Naive thymus-derived CD8-positive, alpha-beta T cell (primary cell): ENCODE measurements at regions not wholly inside any gene's neighbourhood (a gene's known extent, or its start where the extent isn't known, plus 50 kb on each side); places are given as distances from the start of the nearest gene placed in this dataset.
"Not testable (repeated sequence)": the region's sequence is repeated elsewhere in the genome, so short reads cannot be mapped to it uniquely, and the experiment has no call there.

ENCODE experiments used
- ATAC-seq, 2 donors: fragments of 150-1000 bp; cut with Tn5 transposase in 1 of 2; sonication (Bioruptor Pico), chemical (Tn5 transposase) in 1 of 2; 1 replicate in 1 of 2; 2 replicates in 1 of 2; pipeline ENCODE4 v1.10.0; 2021; ENCODE audit warnings: mild to moderate bottlenecking in 2 of 2, moderate library complexity in 2 of 2
- POLR2A ChIA-PET: fragments of 350-600 bp; sonication (Branson Sonifier 250); formaldehyde crosslinking; loops from one replicate; lab custom pipeline; 2021; ENCODE audit warnings: antibody characterized with exemption; lab: Charles Lee
- DNase-seq, 10 donors: peaks; one replicate each; pipeline versions ENCODE4 v3.0.0 to v3.0.0-alpha.2; 2020 to 2022
- H3K27ac Mint-ChIP-seq, 10 donors: one replicate each; pipeline ENCODE4 v1.8.0; 2020 to 2022; ENCODE audit warnings: mild to moderate bottlenecking in 10 of 10, mixed read lengths in 10 of 10, moderate library complexity in 4 of 10, inconsistent platforms in 1 of 10
- H3K27me3 Mint-ChIP-seq, 5 donors: one replicate each; pipeline ENCODE4 v1.8.0; 2021 to 2022; ENCODE audit warnings: mixed read lengths in 5 of 5
- H3K36me3 Mint-ChIP-seq, 3 donors: one replicate each; pipeline ENCODE4 v1.8.0; 2020 to 2022; ENCODE audit warnings: mixed read lengths in 3 of 3, mild to moderate bottlenecking in 2 of 3, inconsistent platforms in 1 of 3
- H3K4me1 Mint-ChIP-seq, 4 donors: one replicate each; pipeline ENCODE4 v1.8.0; 2021 to 2022; ENCODE audit warnings: mixed read lengths in 4 of 4
- H3K4me3 Mint-ChIP-seq, 10 donors: one replicate each; pipeline ENCODE4 v1.8.0; 2020 to 2022; ENCODE audit warnings: mild to moderate bottlenecking in 10 of 10, mixed read lengths in 10 of 10, moderate library complexity in 6 of 10, inconsistent platforms in 1 of 10
- H3K9me3 Mint-ChIP-seq, 9 donors: one replicate each; pipeline ENCODE4 v1.8.0; 2020 to 2022; ENCODE audit warnings: mixed read lengths in 9 of 9, mild to moderate bottlenecking in 3 of 9, inconsistent platforms in 1 of 9, moderate library complexity in 1 of 9

DNA sequence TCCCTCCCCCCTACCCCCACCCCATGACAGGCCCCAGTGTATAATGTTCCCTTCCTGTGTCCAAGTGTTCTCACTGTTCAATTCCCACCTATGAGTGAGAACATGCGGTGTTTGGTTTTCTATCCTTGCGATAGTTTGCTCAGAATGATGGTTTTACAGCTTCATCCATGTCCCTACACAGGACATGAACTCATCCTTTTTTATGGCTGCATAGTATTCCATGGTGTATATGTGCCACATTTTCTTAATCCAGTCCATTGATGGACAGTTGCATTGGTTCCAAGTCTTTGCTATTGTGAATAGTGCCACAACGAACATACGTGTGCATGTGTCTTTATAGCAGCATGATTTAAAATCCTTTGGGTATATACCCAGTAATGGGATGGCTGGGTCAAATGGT is 165.6 kb upstream of the TMEM45B start:
- H3K9me3 Mint-ChIP-seq: peaks cover 7 to 28% (median 19%) of the 10 kb centered on the region in 9 donors
- H3K4me1 Mint-ChIP-seq, ATAC-seq, H3K4me3 Mint-ChIP-seq, POLR2A ChIA-PET, DNase-seq, H3K27me3 Mint-ChIP-seq, H3K27ac Mint-ChIP-seq: not testable (repeated sequence)
- H3K36me3 Mint-ChIP-seq: peaks cover 2 to 18% (median 14%) of the 10 kb centered on the region in 3 donors

- POLR2A ChIA-PET: interaction anchor here (0.6 kb wide), 1 partner anchor 8 kb away, joined by 3 read pairs; no protein-coding TSS in a partner anchor
- peaks cover 18 to 54% (median 44%) of the 10 kb centered on the region in 9 donors for H3K9me3 Mint-ChIP-seq
Observed at GRCh38 chr11:129652835-129653234, 162.8 kb upstream of the TMEM45B start.

GRCh38 chr11:129655247-129655832 is 160.3 kb upstream of the TMEM45B start:
- peaks cover 0 to 23% (median 10%) of the 10 kb centered on the region in 5 donors for H3K27me3 Mint-ChIP-seq
- peaks cover 0 to 2% (median 0%) of the 10 kb centered on the region in 4 donors for H3K4me1 Mint-ChIP-seq
- no peak for ATAC-seq
- peaks cover 18 to 62% (median 46%) of the 10 kb centered on the region in 9 donors for H3K9me3 Mint-ChIP-seq
- POLR2A ChIA-PET: no interaction called here
- no peak overlapping the region for H3K4me3 Mint-ChIP-seq
- no peak overlapping the region for H3K27ac Mint-ChIP-seq
- H3K36me3 Mint-ChIP-seq: peaks cover 14 to 49% (median 19%) of the 10 kb centered on the region in 3 donors
- no peak for DNase-seq

More at GRCh38 chr11:129652835-129653234, 162.8 kb upstream of the TMEM45B start:
- H3K27me3 Mint-ChIP-seq: peaks cover 0 to 22% (median 8%) of the 10 kb centered on the region in 5 donors
- no peak for ATAC-seq
- no peaks in the 10 kb centered on the region for H3K4me1 Mint-ChIP-seq
- H3K27ac Mint-ChIP-seq: no peak overlapping the region
- peaks cover 14 to 44% (median 18%) of the 10 kb centered on the region in 3 donors for H3K36me3 Mint-ChIP-seq
- H3K4me3 Mint-ChIP-seq: no peak overlapping the region
- no peak for DNase-seq

GRCh38 chr11:129657866-129658525 is 157.7 kb upstream of the TMEM45B start:
- peaks cover 0 to 2% (median 0%) of the 10 kb centered on the region in 4 donors for H3K4me1 Mint-ChIP-seq
- peaks cover 20 to 72% (median 47%) of the 10 kb centered on the region in 9 donors for H3K9me3 Mint-ChIP-seq
- DNase-seq (no peak), ATAC-seq (no peak)
- peaks cover 0 to 27% (median 10%) of the 10 kb centered on the region in 5 donors for H3K27me3 Mint-ChIP-seq
- no peak overlapping the region for H3K27ac Mint-ChIP-seq
- POLR2A ChIA-PET: no interaction called here
- H3K4me3 Mint-ChIP-seq: no peak overlapping the region
- peaks cover 4 to 47% (median 17%) of the 10 kb centered on the region in 3 donors for H3K36me3 Mint-ChIP-seq

GRCh38 chr11:129658526-129658867 is 157.2 kb upstream of the TMEM45B start:
- Mint-ChIP-seq H3K36me3 (peaks cover 4 to 45% (median 17%) of the 10 kb centered on the region in 3 donors), H3K27me3 (peaks cover 0 to 32% (median 10%) of the 10 kb centered on the region in 5 donors), H3K27ac (no peak overlapping the region), H3K9me3 (peaks cover 18 to 68% (median 46%) of the 10 kb centered on the region in 9 donors), H3K4me3 (no peak overlapping the region), H3K4me1 (peaks cover 0 to 2% (median 0%) of the 10 kb centered on the region in 4 donors)
- POLR2A ChIA-PET: no interaction called here
- no peak for ATAC-seq
- no peak for DNase-seq

- Mint-ChIP-seq H3K36me3 (peaks cover 0 to 3% (median 0%) of the 10 kb centered on the region in 3 donors), H3K27me3 (peaks cover 0 to 14% (median 6%) of the 10 kb centered on the region in 5 donors), H3K4me1 (peaks cover 0 to 1% (median 0%) of the 10 kb centered on the region in 4 donors), H3K27ac (no peak overlapping the region), H3K4me3 (no peak overlapping the region), H3K9me3 (no peaks in the 10 kb centered on the region)
- ATAC-seq (no peak), DNase-seq (no peak)
- POLR2A ChIA-PET: no interaction called here
Observed at GRCh38 chr11:129680907-129681306, 134.7 kb upstream of the TMEM45B start.

GRCh38 chr11:129681344-129682114 is 134.1 kb upstream of the TMEM45B start:
- no peak for ATAC-seq
- POLR2A ChIA-PET: no interaction called here
- Mint-ChIP-seq H3K4me1 (no peaks in the 10 kb centered on the region), H3K36me3 (peaks cover 0 to 3% (median 0%) of the 10 kb centered on the region in 3 donors), H3K27me3 (peaks cover 0 to 9% (median 3%) of the 10 kb centered on the region in 5 donors), H3K9me3 (no peaks in the 10 kb centered on the region), H3K27ac (no peak overlapping the region), H3K4me3 (no peak overlapping the region)
- DNase-seq: no peak

GRCh38 chr11:129686269-129686668 is 129.4 kb upstream of the TMEM45B start:
- no peaks in the 10 kb centered on the region for H3K36me3 Mint-ChIP-seq
- POLR2A ChIA-PET: interaction anchor here (0.8 kb wide), 1 partner anchor 17 kb away, joined by 7 read pairs; no protein-coding TSS in a partner anchor
- no peak overlapping the region for H3K27ac Mint-ChIP-seq
- no peaks in the 10 kb centered on the region for H3K4me1 Mint-ChIP-seq
- peaks cover 0 to 21% (median 3%) of the 10 kb centered on the region in 5 donors for H3K27me3 Mint-ChIP-seq
- DNase-seq (no peak), ATAC-seq (no peak)
- no peaks in the 10 kb centered on the region for H3K9me3 Mint-ChIP-seq
- H3K4me3 Mint-ChIP-seq: no peak overlapping the region

- ATAC-seq (no peak), DNase-seq (no peak)
- POLR2A ChIA-PET: no interaction called here
- H3K27ac Mint-ChIP-seq: no peak overlapping the region
- peaks cover 1 to 26% (median 14%) of the 10 kb centered on the region in 5 donors for H3K27me3 Mint-ChIP-seq
- no peaks in the 10 kb centered on the region for H3K9me3 Mint-ChIP-seq
- H3K4me3 Mint-ChIP-seq: no peak overlapping the region
- H3K36me3 Mint-ChIP-seq: no peaks in the 10 kb centered on the region
- peaks cover 2 to 8% (median 7%) of the 10 kb centered on the region in 4 donors for H3K4me1 Mint-ChIP-seq
Observed at GRCh38 chr11:129691142-129691541, 124.5 kb upstream of the TMEM45B start.

DNA sequence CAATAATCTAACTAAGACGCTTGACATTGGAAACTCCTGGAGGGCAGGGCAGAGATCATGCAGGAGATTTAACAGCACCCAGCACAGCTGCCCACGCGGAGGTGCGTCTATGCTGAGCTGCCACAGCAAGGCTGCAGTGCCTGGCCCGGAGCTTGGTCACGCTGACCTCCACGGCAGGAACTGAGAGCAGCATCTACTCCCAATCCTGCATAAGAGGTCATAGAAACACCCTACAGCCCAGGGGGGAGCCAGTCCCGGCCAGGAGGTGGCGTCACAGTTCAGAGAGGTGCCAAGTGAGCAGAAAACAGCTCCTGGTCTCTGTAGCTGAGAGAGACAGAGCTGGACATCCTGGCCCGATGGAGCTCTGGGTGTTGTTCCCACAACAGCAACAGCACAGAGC is 121.1 kb upstream of the TMEM45B start:
- ATAC-seq (no peak), DNase-seq (no peak)
- no peaks in the 10 kb centered on the region for H3K9me3 Mint-ChIP-seq
- H3K27me3 Mint-ChIP-seq: peaks cover 2 to 36% (median 20%) of the 10 kb centered on the region in 5 donors
- peaks cover 2 to 8% (median 7%) of the 10 kb centered on the region in 4 donors for H3K4me1 Mint-ChIP-seq
- POLR2A ChIA-PET: no interaction called here
- no peaks in the 10 kb centered on the region for H3K36me3 Mint-ChIP-seq
- H3K4me3 Mint-ChIP-seq: peak overlapping the region in 6 of 10 donors; percentile 6 to 43 (median 14)
- H3K27ac Mint-ChIP-seq: peak overlapping the region in 1 of 10 donors; percentile 21

DNA sequence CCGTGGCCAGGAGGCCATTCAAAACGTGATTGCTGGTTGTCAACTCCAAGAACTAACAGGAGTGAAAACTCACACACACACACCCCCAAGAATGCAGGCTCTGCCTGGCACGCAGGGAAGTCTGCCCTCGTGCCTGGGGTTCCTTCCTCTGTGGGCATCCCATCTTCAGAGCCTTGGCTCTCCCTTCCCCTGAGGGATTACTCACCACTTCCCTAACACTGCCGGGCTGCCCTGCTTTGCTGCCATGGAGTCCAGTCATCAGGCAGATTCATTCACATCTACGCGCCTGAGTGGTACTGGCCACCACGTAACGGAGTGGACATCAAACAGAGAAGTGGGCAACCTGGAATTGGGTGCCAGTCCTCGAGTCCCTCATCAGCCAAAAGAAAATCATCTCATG is 120.7 kb upstream of the TMEM45B start:
- no peaks in the 10 kb centered on the region for H3K36me3 Mint-ChIP-seq
- POLR2A ChIA-PET: no interaction called here

DNA sequence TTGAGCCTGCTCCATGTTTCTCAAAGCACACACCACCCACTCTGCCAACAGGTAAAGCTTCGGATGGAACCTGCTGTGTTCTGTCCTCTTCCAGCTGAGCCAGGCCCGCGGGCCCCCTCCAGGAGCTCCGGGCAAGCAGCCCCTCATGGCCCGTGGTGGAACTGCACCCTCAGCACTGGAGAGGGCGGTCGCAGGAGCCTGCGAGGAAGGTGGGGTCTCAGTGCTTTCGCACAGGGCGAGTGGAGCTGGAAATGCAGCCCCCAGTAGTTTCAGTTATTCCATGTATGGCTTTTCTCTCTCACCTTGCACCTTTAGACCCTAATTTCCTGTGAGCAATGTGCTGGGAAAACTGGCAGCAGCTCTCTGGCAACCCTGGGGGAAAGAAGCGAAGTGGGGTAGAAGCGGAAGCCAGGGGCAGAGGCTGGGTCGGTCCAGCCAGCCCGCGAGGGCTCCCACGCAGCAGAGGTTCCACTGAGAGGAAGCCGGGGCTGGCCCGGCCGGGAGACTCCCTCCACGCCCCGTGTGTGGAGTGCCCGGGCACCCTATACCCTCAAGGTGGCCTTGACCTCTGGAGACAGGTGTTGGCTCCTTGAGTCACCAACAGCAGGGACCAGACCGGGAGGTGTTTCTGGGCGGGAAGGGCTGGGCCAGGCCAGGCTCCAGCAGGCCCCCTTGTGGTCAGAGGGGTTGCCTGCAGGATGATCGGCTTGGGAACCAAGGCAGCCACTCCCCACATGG is 119.9 kb upstream of the TMEM45B start:
- H3K4me3 Mint-ChIP-seq: peak overlapping the region; percentile 84 to 95 (median 90)

More for the DNA sequence above, 120.7 kb upstream of the TMEM45B start:
- Mint-ChIP-seq H3K4me1 (peaks cover 2 to 8% (median 7%) of the 10 kb centered on the region in 4 donors), H3K27ac (peak overlapping the region in 3 of 10 donors; percentile 36 to 87 (median 83)), H3K4me3 (peak overlapping the region in 6 of 10 donors; percentile 7 to 95 (median 90)), H3K9me3 (no peaks in the 10 kb centered on the region), H3K27me3 (peaks cover 1 to 36% (median 20%) of the 10 kb centered on the region in 5 donors)
- DNase-seq (peak in 1 of 10 donors; percentile 1), ATAC-seq (no peak)

More for the DNA sequence above, 119.9 kb upstream of the TMEM45B start:
- DNase-seq (peak; percentile 53 to 83 (median 71)), ATAC-seq (peak; percentile 95 to 97)
- peak overlapping the region; percentile 31 to 87 (median 75) for H3K27ac Mint-ChIP-seq
- POLR2A ChIA-PET: no interaction called here
- no peaks in the 10 kb centered on the region for H3K9me3 Mint-ChIP-seq
- H3K4me1 Mint-ChIP-seq: peaks cover 2 to 8% (median 7%) of the 10 kb centered on the region in 4 donors
- peaks cover 1 to 29% (median 20%) of the 10 kb centered on the region in 5 donors for H3K27me3 Mint-ChIP-seq
- H3K36me3 Mint-ChIP-seq: no peaks in the 10 kb centered on the region
